ENCODE measurements at regions not wholly inside any gene's neighbourhood (a gene's known extent, or its start where the extent isn't known, plus 50 kb on each side); places are given as distances from the start of the nearest gene placed in this dataset.

DNA sequence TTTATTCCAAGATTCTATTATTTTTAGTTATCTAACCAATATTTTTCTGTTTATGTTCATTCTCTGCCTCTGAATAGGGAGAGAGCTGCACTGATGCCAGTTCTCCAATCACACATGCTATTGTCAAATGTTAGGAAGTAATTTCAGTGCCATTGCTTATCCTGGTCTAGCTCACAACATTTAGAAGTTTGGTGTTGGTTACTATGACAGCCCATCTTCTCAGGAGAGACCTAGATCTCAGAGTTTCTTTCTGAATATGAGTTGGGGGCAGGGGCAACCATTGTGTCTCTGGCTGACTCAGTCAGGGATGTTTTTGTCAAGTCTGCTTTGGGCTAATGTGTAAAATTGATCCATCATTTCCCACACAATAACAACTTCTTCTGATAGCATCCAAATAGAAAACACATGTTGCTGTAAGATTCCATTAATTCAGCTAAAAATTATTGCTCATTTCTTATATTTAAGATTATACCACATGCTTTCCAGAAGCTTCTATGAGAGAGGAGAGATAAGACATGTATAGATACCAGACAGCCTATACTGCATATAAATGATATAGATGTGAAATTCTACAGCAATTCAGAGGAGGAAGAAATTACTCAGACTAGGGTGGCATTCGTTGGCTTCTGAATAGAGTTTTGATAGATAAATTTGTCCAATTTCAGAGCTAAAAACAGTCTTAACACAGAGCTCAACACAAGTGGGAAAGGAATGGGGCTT, 64.8 kb downstream of the DACT1 start:
- Histone ChIP-seq H3K27ac (no peak overlapping the region), H3K27me3 (no peaks in the 10 kb centered on the region), H3K4me3 (no peak overlapping the region), H3K36me3 (replicated peaks in 1 of 2; ENCODE audit: insufficient read depth in 1 of 2, low read depth in 2 of 2) (no peaks in the 10 kb centered on the region), H3K4me1 (no peaks in the 10 kb centered on the region), H3K9me3 (no peaks in the 10 kb centered on the region)
- ATAC-seq (no peak), DNase-seq (no peak)
- TF ChIP-seq POLR2A (IDR thresholded peaks at IDR 0.05), result no peak
- TF ChIP-seq, protein P1, sequence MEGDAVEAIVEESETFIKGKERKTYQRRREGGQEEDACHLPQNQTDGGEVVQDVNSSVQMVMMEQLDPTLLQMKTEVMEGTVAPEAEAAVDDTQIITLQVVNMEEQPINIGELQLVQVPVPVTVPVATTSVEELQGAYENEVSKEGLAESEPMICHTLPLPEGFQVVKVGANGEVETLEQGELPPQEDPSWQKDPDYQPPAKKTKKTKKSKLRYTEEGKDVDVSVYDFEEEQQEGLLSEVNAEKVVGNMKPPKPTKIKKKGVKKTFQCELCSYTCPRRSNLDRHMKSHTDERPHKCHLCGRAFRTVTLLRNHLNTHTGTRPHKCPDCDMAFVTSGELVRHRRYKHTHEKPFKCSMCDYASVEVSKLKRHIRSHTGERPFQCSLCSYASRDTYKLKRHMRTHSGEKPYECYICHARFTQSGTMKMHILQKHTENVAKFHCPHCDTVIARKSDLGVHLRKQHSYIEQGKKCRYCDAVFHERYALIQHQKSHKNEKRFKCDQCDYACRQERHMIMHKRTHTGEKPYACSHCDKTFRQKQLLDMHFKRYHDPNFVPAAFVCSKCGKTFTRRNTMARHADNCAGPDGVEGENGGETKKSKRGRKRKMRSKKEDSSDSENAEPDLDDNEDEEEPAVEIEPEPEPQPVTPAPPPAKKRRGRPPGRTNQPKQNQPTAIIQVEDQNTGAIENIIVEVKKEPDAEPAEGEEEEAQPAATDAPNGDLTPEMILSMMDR (IDR thresholded peaks at IDR 0.05), result no peak
- 30% methylated on average over 1 of the region's 1 CpG for WGBS, 2 donors
- intact Hi-C loops (cut with DNase I), result no loop called here

DNA sequence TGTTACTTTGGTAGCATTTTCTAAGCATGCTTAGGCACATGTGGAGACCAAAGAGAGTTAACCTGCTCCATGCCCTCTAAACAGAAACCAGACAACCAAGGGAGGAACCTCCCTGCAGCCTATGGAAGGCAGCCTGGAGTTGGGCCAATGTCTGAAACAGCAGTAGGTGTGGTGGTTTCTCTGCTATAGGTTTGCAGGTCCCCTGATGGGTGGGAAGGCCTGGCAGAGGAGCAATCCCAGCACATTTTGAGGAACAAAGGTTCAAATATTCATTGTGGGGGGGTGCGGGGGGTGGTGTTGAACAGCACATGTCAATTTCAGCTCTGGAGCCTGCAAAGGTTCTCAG, 65.4 kb downstream of the DACT1 start:
- intact Hi-C loops (cut with DNase I), result no loop called here
- TF ChIP-seq, protein P1 (IDR thresholded peaks at IDR 0.05), result no peak
- no peak for TF ChIP-seq POLR2A (IDR thresholded peaks at IDR 0.05)
- Histone ChIP-seq H3K4me3 (no peak overlapping the region), H3K27ac (no peak overlapping the region), H3K9me3 (no peaks in the 10 kb centered on the region), H3K36me3 (replicated peaks in 1 of 2; ENCODE audit: insufficient read depth in 1 of 2, low read depth in 2 of 2) (no peaks in the 10 kb centered on the region), H3K27me3 (no peaks in the 10 kb centered on the region), H3K4me1 (no peaks in the 10 kb centered on the region)
- ATAC-seq, result no peak
- WGBS, 2 donors, result 20 to 75% methylated on average over 1 of the region's 1 CpG
- DNase-seq, result no peak

DNA sequence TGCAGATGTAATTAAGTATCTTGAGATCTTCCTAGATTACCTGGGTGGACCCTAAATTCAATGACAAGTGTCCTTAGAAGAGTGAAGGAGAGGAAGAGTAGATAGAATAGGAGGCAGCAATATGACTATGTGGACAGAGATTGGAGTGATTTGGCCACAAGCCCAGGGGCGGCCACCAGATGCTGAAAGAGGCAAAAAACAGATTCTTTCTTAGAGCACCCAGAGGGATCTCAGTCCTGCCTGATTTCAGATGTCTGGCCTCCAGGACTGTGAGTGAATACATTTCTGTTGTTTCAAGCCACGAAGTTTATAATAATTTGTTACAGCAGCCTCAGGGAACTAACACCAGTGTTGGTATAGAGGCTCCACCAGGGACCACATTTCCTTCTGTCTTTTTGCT, 67.3 kb downstream of the DACT1 start:
- no peak for TF ChIP-seq POLR2A (IDR thresholded peaks at IDR 0.05)
- TF ChIP-seq, protein P1 (IDR thresholded peaks at IDR 0.05), result no peak
- H3K9me3 ChIP-seq, result no peaks in the 10 kb centered on the region
- DNase-seq (peak in 1 of 4 donors; percentile 11), ATAC-seq (no peak)
- no peaks in the 10 kb centered on the region for H3K36me3 ChIP-seq (replicated peaks in 1 of 2; ENCODE audit: insufficient read depth in 1 of 2, low read depth in 2 of 2)
- no peak overlapping the region for H3K27ac ChIP-seq
- H3K4me3 ChIP-seq, result no peak overlapping the region
- H3K4me1 ChIP-seq, result no peaks in the 10 kb centered on the region
- intact Hi-C loops (cut with DNase I), result no loop called here
- WGBS, 2 donors, result 35 to 45% methylated on average over 2 of the region's 2 CpGs
- no peaks in the 10 kb centered on the region for H3K27me3 ChIP-seq

DNA sequence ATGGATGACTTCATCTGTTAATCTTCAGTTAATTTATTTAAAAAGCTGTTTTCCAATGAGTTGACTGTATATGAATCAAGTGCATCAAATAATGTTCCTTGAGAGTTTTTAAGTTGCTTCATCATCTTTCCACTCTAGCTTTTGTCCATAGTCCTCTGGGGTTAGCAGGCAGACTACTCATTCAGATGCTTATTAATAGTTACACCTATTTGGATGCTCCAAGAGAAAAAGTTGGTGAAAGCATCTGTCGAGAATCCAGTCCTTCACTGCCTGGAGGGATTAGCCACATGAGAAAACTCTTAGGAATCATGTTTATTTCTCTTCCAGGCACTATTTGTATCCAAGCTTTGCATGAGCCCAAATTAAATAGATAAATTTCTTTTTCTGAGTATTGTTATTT, 70.2 kb downstream of the DACT1 start:
- Histone ChIP-seq H3K36me3 (replicated peaks in 1 of 2; ENCODE audit: insufficient read depth in 1 of 2, low read depth in 2 of 2) (no peaks in the 10 kb centered on the region), H3K9me3 (no peaks in the 10 kb centered on the region), H3K4me3 (no peak overlapping the region), H3K4me1 (no peaks in the 10 kb centered on the region), H3K27ac (no peak overlapping the region), H3K27me3 (no peaks in the 10 kb centered on the region)
- WGBS, 2 donors, result 48 to 56% methylated on average over 1 of the region's 1 CpG
- ATAC-seq (no peak), DNase-seq (no peak)
- intact Hi-C loops (cut with DNase I), result no loop called here
- TF ChIP-seq, protein P1 (IDR thresholded peaks at IDR 0.05), result no peak
- no peak for TF ChIP-seq POLR2A (IDR thresholded peaks at IDR 0.05)

DNA sequence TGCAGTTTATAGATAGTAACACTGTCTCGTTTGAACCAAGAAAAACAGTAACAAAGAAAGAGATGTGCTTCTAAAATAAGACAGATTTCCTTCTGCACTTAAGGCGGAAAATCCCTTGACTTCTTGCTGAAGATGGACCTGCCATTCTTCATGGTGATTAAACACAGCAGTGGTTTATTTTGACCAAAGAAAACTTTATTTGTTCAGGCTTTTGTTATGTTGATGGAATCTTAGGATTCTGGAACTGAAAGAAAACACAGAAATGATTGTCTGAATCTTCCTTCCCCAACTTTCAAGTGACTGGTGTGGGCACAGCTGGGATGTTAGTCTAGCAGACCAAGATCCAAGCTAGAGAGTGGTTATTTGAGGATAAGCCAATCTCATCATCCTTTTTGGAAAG, 72.2 kb downstream of the DACT1 start:
- no peaks in the 10 kb centered on the region for H3K4me1 ChIP-seq

More for the DNA sequence above, 72.2 kb downstream of the DACT1 start:
- Histone ChIP-seq H3K27me3 (no peaks in the 10 kb centered on the region), H3K36me3 (replicated peaks in 1 of 2; ENCODE audit: insufficient read depth in 1 of 2, low read depth in 2 of 2) (no peaks in the 10 kb centered on the region), H3K4me3 (no peak overlapping the region), H3K27ac (no peak overlapping the region), H3K9me3 (no peaks in the 10 kb centered on the region)
- DNase-seq (no peak), ATAC-seq (no peak)
- intact Hi-C loops (cut with DNase I), result no loop called here
- TF ChIP-seq POLR2A (IDR thresholded peaks at IDR 0.05), result no peak
- TF ChIP-seq, protein P1 (IDR thresholded peaks at IDR 0.05), result no peak
- 36 to 51% methylated on average over 2 of the region's 2 CpGs for WGBS, 2 donors
